ENCODE measurements at regions not wholly inside any gene's neighbourhood (a gene's known extent, or its start where the extent isn't known, plus 50 kb on each side); places are given as distances from the start of the nearest gene placed in this dataset.

GRCh38 chr20:11810311-11811083, 107.2 kb upstream of the BTBD3 start (continued):
- TF ChIP-seq BHLHE40 (IDR thresholded peaks at IDR 0.05; ENCODE audit: low read depth, low read length) = peak; percentile 15; the same call in 1 of the 2 replicates
- TF ChIP-seq RCOR1 (IDR thresholded peaks at IDR 0.05; ENCODE audit: insufficient replicate concordance, low read length) = peak; percentile 21

DNA sequence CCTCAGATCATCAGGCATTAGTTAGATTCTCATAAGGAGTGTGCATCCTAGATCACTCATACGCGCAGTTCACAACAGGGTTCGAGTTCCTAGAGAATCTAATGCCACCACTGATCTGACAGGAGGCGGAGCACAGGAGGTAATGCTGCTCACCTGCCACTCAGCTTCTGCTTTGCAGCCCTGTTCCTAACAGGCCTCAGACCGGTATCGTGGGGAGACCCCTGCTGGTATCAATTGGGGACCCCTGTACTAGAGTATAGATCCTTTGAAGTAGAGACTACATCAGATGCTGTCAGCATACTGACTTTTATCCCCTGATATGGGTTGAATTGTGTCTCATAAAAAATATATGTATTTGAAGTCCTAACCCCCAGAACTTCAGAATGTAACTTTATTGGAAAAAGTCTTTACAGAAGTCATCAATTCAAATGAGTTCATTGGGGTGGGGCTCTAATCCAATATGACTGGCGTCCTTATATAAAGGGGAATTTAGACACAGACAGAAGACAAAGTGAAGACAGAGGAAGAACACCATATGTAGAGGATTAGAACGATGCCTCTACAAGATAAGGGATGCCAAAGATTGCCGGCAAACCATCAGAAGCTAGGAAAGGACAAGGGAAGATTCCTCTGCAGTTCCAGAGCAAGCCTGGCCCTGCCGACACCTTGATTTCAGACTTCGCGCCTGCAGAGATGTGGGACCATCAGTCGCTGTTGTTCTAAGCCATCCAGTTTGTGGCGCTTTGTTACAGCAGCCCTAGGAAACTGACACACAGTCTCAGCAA, 104.4 kb upstream of the BTBD3 start:
- H3K9ac ChIP-seq (ENCODE audit: low read depth, low read length) = no peak overlapping the region
- H3K4me2 ChIP-seq (ENCODE audit: low read depth, low read length) = no peak overlapping the region; the same call in 1 of the 2 replicates
- H4K5ac ChIP-seq (ENCODE audit: low read depth, low read length) = peak overlapping the region; percentile 85; the same call in 1 of the 2 replicates
- ChIA-PET POLR2A (ENCODE audit: unreplicated experiment) (no interaction called here), CTCF (no interaction called here)
- H2AK5ac ChIP-seq (ENCODE audit: low read depth, low read length) = peak overlapping the region; percentile 87
- DNase-seq (no peak), ATAC-seq (ENCODE audit: low read depth) (no peak)
- no peak overlapping the region for H2AK9ac ChIP-seq (replicated peaks; ENCODE audit: low read depth, low read length, poor library complexity)
- peaks cover 0 to 6% of the 10 kb centered on the region in 2 experiments; a peak in 1 of 4 replicates for H3K79me1 ChIP-seq (ENCODE audit: low read depth in 1 of 2, low read length in 2 of 2)
- dilution Hi-C loops (cut with HindIII; ENCODE audit: low sequenced_read_pairs, unreplicated experiment) = no loop called here
- H4K91ac ChIP-seq (ENCODE audit: insufficient read depth, low read depth, low read length) = peak overlapping the region; percentile 90
- H4K8ac ChIP-seq (ENCODE audit: low read depth in 2 of 2, low read length in 2 of 2) = peak overlapping the region; percentile 65 to 90
- H2BK20ac ChIP-seq (ENCODE audit: low read depth, low read length) = peak overlapping the region; percentile 97
- H2BK5ac ChIP-seq (ENCODE audit: low read depth, low read length, poor library complexity, severe bottlenecking) = peak overlapping the region; percentile 94
- peak overlapping the region; percentile 5 for H2AFZ ChIP-seq (replicated peaks; ENCODE audit: low read length, poor library complexity)
- peaks cover 8% of the 10 kb centered on the region for H3K9me1 ChIP-seq (ENCODE audit: insufficient read depth, low read length)
- BruUV-seq (replicated peaks) = no TSS peak
- H3K56ac ChIP-seq (ENCODE audit: extremely low read depth, insufficient read depth, low read length) = peak overlapping the region; percentile 69; the same call in 1 of the 2 replicates
- no peak overlapping the region for H3K4me3 ChIP-seq (ENCODE audit: insufficient read depth, low read depth, low read length)
- in situ Hi-C loops (cut with MboI; ENCODE audit: low sequenced_read_pairs) = loop anchor here (10.0 kb wide), 1 partner anchor 82 kb away; no protein-coding TSS in a partner anchor
- H3K4ac ChIP-seq (ENCODE audit: low read depth, low read length) = peak overlapping the region; percentile 92
- no peaks in the 10 kb centered on the region for H3K36me3 ChIP-seq (ENCODE audit: control insufficient read depth, insufficient read depth, low read length)
- peak overlapping the region; percentile 20; the same call in 1 of the 2 replicates for H3K27ac ChIP-seq (ENCODE audit: insufficient read depth, low read length)
- H3K23ac ChIP-seq (ENCODE audit: low read depth, low read length) = peak overlapping the region; percentile 24; the same call in 1 of the 2 replicates
- peaks cover 22% of the 10 kb centered on the region for H3K4me1 ChIP-seq (ENCODE audit: control insufficient read depth, insufficient read depth, low read length)
- H3K18ac ChIP-seq (ENCODE audit: low read depth, low read length) = peak overlapping the region; percentile 94; the same call in 1 of the 2 replicates
- H2BK15ac ChIP-seq (ENCODE audit: low read depth, low read length) = peak overlapping the region; percentile 78; the same call in 2 of the 3 replicates
- H4K20me1 ChIP-seq (ENCODE audit: insufficient read depth, low read length) = no peaks in the 10 kb centered on the region
- H3K9me3 ChIP-seq (ENCODE audit: control insufficient read depth, insufficient read depth, low read length) = no peaks in the 10 kb centered on the region
- H3K27me3 ChIP-seq (ENCODE audit: control insufficient read depth, insufficient read depth, low read length) = no peaks in the 10 kb centered on the region
- peak overlapping the region; percentile 96 for H2BK120ac ChIP-seq (ENCODE audit: low read depth, low read length)
- intact Hi-C loops (cut with micrococcal nuclease) = no loop called here
- H3K14ac ChIP-seq (replicated peaks; ENCODE audit: low read depth, low read length) = peak overlapping the region; percentile 88
- WGBS, 2 experiments (ENCODE audit: extremely low coverage in 2 of 2, insufficient read length in 1 of 2) = 98% methylated on average over 8 of the region's 14 CpGs; no CpG with 5 or more reads in 1 of the 2 experiments
- TF ChIP-seq NFE2L2 (IDR thresholded peaks at IDR 0.05; ENCODE audit: low read depth, low read length) (no peak), FOS (IDR thresholded peaks at IDR 0.05; ENCODE audit: low read depth, low read length) (no peak), RCOR1 (IDR thresholded peaks at IDR 0.05; ENCODE audit: insufficient replicate concordance, low read length) (no peak), RAD21 (IDR thresholded peaks at IDR 0.05; ENCODE audit: low read length) (no peak), MAFK (IDR thresholded peaks at IDR 0.05; ENCODE audit: low read depth, low read length) (no peak), MAZ (IDR thresholded peaks at IDR 0.05; ENCODE audit: borderline replicate concordance, low read depth, low read length) (no peak), CEBPB (IDR thresholded peaks at IDR 0.05; ENCODE audit: low read depth, low read length) (no peak), SMC3 (IDR thresholded peaks at IDR 0.05; ENCODE audit: low read depth, low read length) (no peak), RFX5 (IDR thresholded peaks at IDR 0.05; ENCODE audit: low read depth, low read length) (no peak), POLR2A (IDR thresholded peaks at IDR 0.05; ENCODE audit: low read depth, low read length) (no peak), MXI1 (IDR thresholded peaks at IDR 0.05; ENCODE audit: borderline replicate concordance, low read depth, low read length) (no peak), CHD1 (IDR thresholded peaks at IDR 0.05; ENCODE audit: low read depth, low read length) (no peak)
- TF ChIP-seq, protein P1, sequence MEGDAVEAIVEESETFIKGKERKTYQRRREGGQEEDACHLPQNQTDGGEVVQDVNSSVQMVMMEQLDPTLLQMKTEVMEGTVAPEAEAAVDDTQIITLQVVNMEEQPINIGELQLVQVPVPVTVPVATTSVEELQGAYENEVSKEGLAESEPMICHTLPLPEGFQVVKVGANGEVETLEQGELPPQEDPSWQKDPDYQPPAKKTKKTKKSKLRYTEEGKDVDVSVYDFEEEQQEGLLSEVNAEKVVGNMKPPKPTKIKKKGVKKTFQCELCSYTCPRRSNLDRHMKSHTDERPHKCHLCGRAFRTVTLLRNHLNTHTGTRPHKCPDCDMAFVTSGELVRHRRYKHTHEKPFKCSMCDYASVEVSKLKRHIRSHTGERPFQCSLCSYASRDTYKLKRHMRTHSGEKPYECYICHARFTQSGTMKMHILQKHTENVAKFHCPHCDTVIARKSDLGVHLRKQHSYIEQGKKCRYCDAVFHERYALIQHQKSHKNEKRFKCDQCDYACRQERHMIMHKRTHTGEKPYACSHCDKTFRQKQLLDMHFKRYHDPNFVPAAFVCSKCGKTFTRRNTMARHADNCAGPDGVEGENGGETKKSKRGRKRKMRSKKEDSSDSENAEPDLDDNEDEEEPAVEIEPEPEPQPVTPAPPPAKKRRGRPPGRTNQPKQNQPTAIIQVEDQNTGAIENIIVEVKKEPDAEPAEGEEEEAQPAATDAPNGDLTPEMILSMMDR (conservative IDR thresholded peaks at IDR 0.05; ENCODE audit: low read depth, low read length) = no peak
